ENCODE measurements at regions not wholly inside any gene's neighbourhood (a gene's known extent, or its start where the extent isn't known, plus 50 kb on each side); places are given as distances from the start of the nearest gene placed in this dataset.

GRCh38 chr6:76490456-76490855 lies 418.0 kb upstream of the IMPG1 start:
- H3K4me3 ChIP-seq (ENCODE audit: low read depth in 1 of 3, low read length in 3 of 3) = no peak overlapping the region
- peaks cover 0 to 12% of the 10 kb centered on the region in 2 donors for H3K9me3 ChIP-seq (ENCODE audit: control insufficient read depth in 2 of 2, insufficient read depth in 1 of 2, low read depth in 1 of 2, low read length in 1 of 2)
- DNase-seq = no peak
- no peaks in the 10 kb centered on the region for H3K27me3 ChIP-seq (ENCODE audit: control insufficient read depth in 3 of 3, insufficient read depth in 3 of 3, low read length in 3 of 3)
- H3K4me1 ChIP-seq (ENCODE audit: control insufficient read depth in 3 of 3, insufficient read depth in 2 of 3, low read depth in 1 of 3, low read length in 2 of 3) = no peaks in the 10 kb centered on the region
- no peak for FAIRE-seq
- no peaks in the 10 kb centered on the region for H3K36me3 ChIP-seq (ENCODE audit: control insufficient read depth in 3 of 3, insufficient read depth in 2 of 3, low read depth in 1 of 3, low read length in 3 of 3)
- no peak overlapping the region for H3K27ac ChIP-seq (ENCODE audit: low read depth in 1 of 3, low read length in 2 of 3)

GRCh38 chr6:76481101-76481500 lies 408.6 kb upstream of the IMPG1 start:
- Histone ChIP-seq H3K27me3 (ENCODE audit: control insufficient read depth in 3 of 3, insufficient read depth in 3 of 3, low read length in 3 of 3) (no peaks in the 10 kb centered on the region), H3K9me3 (ENCODE audit: control insufficient read depth in 2 of 2, insufficient read depth in 1 of 2, low read depth in 1 of 2, low read length in 1 of 2) (peaks cover 0 to 15% of the 10 kb centered on the region in 2 donors), H3K4me1 (ENCODE audit: control insufficient read depth in 3 of 3, insufficient read depth in 2 of 3, low read depth in 1 of 3, low read length in 2 of 3) (no peaks in the 10 kb centered on the region), H3K27ac (ENCODE audit: low read depth in 1 of 3, low read length in 2 of 3) (no peak overlapping the region), H3K36me3 (ENCODE audit: control insufficient read depth in 3 of 3, insufficient read depth in 2 of 3, low read depth in 1 of 3, low read length in 3 of 3) (no peaks in the 10 kb centered on the region), H3K4me3 (ENCODE audit: low read depth in 1 of 3, low read length in 3 of 3) (no peak overlapping the region)
- DNase-seq (no peak), FAIRE-seq (no peak)
- WGBS, 3 donors = 19 to 36% (median 28%) methylated on average over 3 of the region's 3 CpGs

- Histone ChIP-seq H3K4me3 (ENCODE audit: low read depth in 1 of 3, low read length in 3 of 3) (no peak overlapping the region), H3K36me3 (ENCODE audit: control insufficient read depth in 3 of 3, insufficient read depth in 2 of 3, low read depth in 1 of 3, low read length in 3 of 3) (no peaks in the 10 kb centered on the region), H3K4me1 (ENCODE audit: control insufficient read depth in 3 of 3, insufficient read depth in 2 of 3, low read depth in 1 of 3, low read length in 2 of 3) (no peaks in the 10 kb centered on the region), H3K27me3 (ENCODE audit: control insufficient read depth in 3 of 3, insufficient read depth in 3 of 3, low read length in 3 of 3) (no peaks in the 10 kb centered on the region), H3K9me3 (ENCODE audit: control insufficient read depth in 2 of 2, insufficient read depth in 1 of 2, low read depth in 1 of 2, low read length in 1 of 2) (peaks cover 0 to 10% of the 10 kb centered on the region in 2 donors), H3K27ac (ENCODE audit: low read depth in 1 of 3, low read length in 2 of 3) (no peak overlapping the region)
- WGBS, 3 donors = 68 to 75% (median 74%) methylated on average over 2 of the region's 2 CpGs
- no peak for FAIRE-seq
- no peak for DNase-seq
These were observed 400.4 kb upstream of the IMPG1 start for GRCh38 chr6:76472858-76473257.

- H3K27ac ChIP-seq (ENCODE audit: low read depth in 1 of 3, low read length in 2 of 3) = no peak overlapping the region
- no peak for FAIRE-seq
- H3K27me3 ChIP-seq (ENCODE audit: control insufficient read depth in 3 of 3, insufficient read depth in 3 of 3, low read length in 3 of 3) = no peaks in the 10 kb centered on the region
- WGBS, 3 donors = 70 to 80% (median 75%) methylated on average over 4 of the region's 4 CpGs
- no peak overlapping the region for H3K4me3 ChIP-seq (ENCODE audit: low read depth in 1 of 3, low read length in 3 of 3)
- H3K4me1 ChIP-seq (ENCODE audit: control insufficient read depth in 3 of 3, insufficient read depth in 2 of 3, low read depth in 1 of 3, low read length in 2 of 3) = no peaks in the 10 kb centered on the region
- DNase-seq = no peak
- H3K36me3 ChIP-seq (ENCODE audit: control insufficient read depth in 3 of 3, insufficient read depth in 2 of 3, low read depth in 1 of 3, low read length in 3 of 3) = no peaks in the 10 kb centered on the region
- H3K9me3 ChIP-seq (ENCODE audit: control insufficient read depth in 2 of 2, insufficient read depth in 1 of 2, low read depth in 1 of 2, low read length in 1 of 2) = peaks cover 0 to 3% of the 10 kb centered on the region in 2 donors
These were observed 393.8 kb upstream of the IMPG1 start for GRCh38 chr6:76466286-76466685.

GRCh38 chr6:76465410-76465809 lies 392.9 kb upstream of the IMPG1 start:
- Histone ChIP-seq H3K36me3 (ENCODE audit: control insufficient read depth in 3 of 3, insufficient read depth in 2 of 3, low read depth in 1 of 3, low read length in 3 of 3) (no peaks in the 10 kb centered on the region), H3K9me3 (ENCODE audit: control insufficient read depth in 2 of 2, insufficient read depth in 1 of 2, low read depth in 1 of 2, low read length in 1 of 2) (peaks cover 0 to 4% of the 10 kb centered on the region in 2 donors), H3K27ac (ENCODE audit: low read depth in 1 of 3, low read length in 2 of 3) (no peak overlapping the region), H3K27me3 (ENCODE audit: control insufficient read depth in 3 of 3, insufficient read depth in 3 of 3, low read length in 3 of 3) (no peaks in the 10 kb centered on the region), H3K4me3 (ENCODE audit: low read depth in 1 of 3, low read length in 3 of 3) (no peak overlapping the region), H3K4me1 (ENCODE audit: control insufficient read depth in 3 of 3, insufficient read depth in 2 of 3, low read depth in 1 of 3, low read length in 2 of 3) (no peaks in the 10 kb centered on the region)
- FAIRE-seq = no peak
- no peak for DNase-seq

GRCh38 chr6:76453270-76453669 lies 380.8 kb upstream of the IMPG1 start:
- Histone ChIP-seq H3K27me3 (ENCODE audit: control insufficient read depth in 3 of 3, insufficient read depth in 3 of 3, low read length in 3 of 3) (no peaks in the 10 kb centered on the region), H3K4me3 (ENCODE audit: low read depth in 1 of 3, low read length in 3 of 3) (no peak overlapping the region), H3K27ac (ENCODE audit: low read depth in 1 of 3, low read length in 2 of 3) (no peak overlapping the region), H3K9me3 (ENCODE audit: control insufficient read depth in 2 of 2, insufficient read depth in 1 of 2, low read depth in 1 of 2, low read length in 1 of 2) (no peaks in the 10 kb centered on the region), H3K36me3 (ENCODE audit: control insufficient read depth in 3 of 3, insufficient read depth in 2 of 3, low read depth in 1 of 3, low read length in 3 of 3) (no peaks in the 10 kb centered on the region), H3K4me1 (ENCODE audit: control insufficient read depth in 3 of 3, insufficient read depth in 2 of 3, low read depth in 1 of 3, low read length in 2 of 3) (no peaks in the 10 kb centered on the region)
- 80 to 91% (median 83%) methylated on average over 15 of the region's 15 CpGs for WGBS, 3 donors
- DNase-seq (no peak), FAIRE-seq (no peak)

GRCh38 chr6:76451926-76452709 lies 379.7 kb upstream of the IMPG1 start:
- 80 to 87% (median 83%) methylated on average over 17 to 20 of the region's 20 CpGs for WGBS, 3 donors
- no peaks in the 10 kb centered on the region for H3K27me3 ChIP-seq (ENCODE audit: control insufficient read depth in 3 of 3, insufficient read depth in 3 of 3, low read length in 3 of 3)
- H3K4me3 ChIP-seq (ENCODE audit: low read depth in 1 of 3, low read length in 3 of 3) = no peak overlapping the region
- no peak for DNase-seq
- no peaks in the 10 kb centered on the region for H3K9me3 ChIP-seq (ENCODE audit: control insufficient read depth in 2 of 2, insufficient read depth in 1 of 2, low read depth in 1 of 2, low read length in 1 of 2)
- H3K4me1 ChIP-seq (ENCODE audit: control insufficient read depth in 3 of 3, insufficient read depth in 2 of 3, low read depth in 1 of 3, low read length in 2 of 3) = no peaks in the 10 kb centered on the region
- no peak for FAIRE-seq
- H3K27ac ChIP-seq (ENCODE audit: low read depth in 1 of 3, low read length in 2 of 3) = no peak overlapping the region
- H3K36me3 ChIP-seq (ENCODE audit: control insufficient read depth in 3 of 3, insufficient read depth in 2 of 3, low read depth in 1 of 3, low read length in 3 of 3) = no peaks in the 10 kb centered on the region

GRCh38 chr6:76448109-76448508 lies 375.6 kb upstream of the IMPG1 start:
- Histone ChIP-seq H3K36me3 (ENCODE audit: control insufficient read depth in 3 of 3, insufficient read depth in 2 of 3, low read depth in 1 of 3, low read length in 3 of 3) (no peaks in the 10 kb centered on the region), H3K27me3 (ENCODE audit: control insufficient read depth in 3 of 3, insufficient read depth in 3 of 3, low read length in 3 of 3) (no peaks in the 10 kb centered on the region), H3K4me1 (ENCODE audit: control insufficient read depth in 3 of 3, insufficient read depth in 2 of 3, low read depth in 1 of 3, low read length in 2 of 3) (no peaks in the 10 kb centered on the region), H3K27ac (ENCODE audit: low read depth in 1 of 3, low read length in 2 of 3) (no peak overlapping the region), H3K9me3 (ENCODE audit: control insufficient read depth in 2 of 2, insufficient read depth in 1 of 2, low read depth in 1 of 2, low read length in 1 of 2) (no peaks in the 10 kb centered on the region), H3K4me3 (ENCODE audit: low read depth in 1 of 3, low read length in 3 of 3) (no peak overlapping the region)
- FAIRE-seq = no peak
- WGBS, 3 donors = 23 to 37% (median 35%) methylated on average over 1 of the region's 1 CpG
- DNase-seq = no peak

- Histone ChIP-seq H3K4me3 (ENCODE audit: low read depth in 1 of 3, low read length in 3 of 3) (no peak overlapping the region), H3K27ac (ENCODE audit: low read depth in 1 of 3, low read length in 2 of 3) (no peak overlapping the region), H3K4me1 (ENCODE audit: control insufficient read depth in 3 of 3, insufficient read depth in 2 of 3, low read depth in 1 of 3, low read length in 2 of 3) (no peaks in the 10 kb centered on the region), H3K9me3 (ENCODE audit: control insufficient read depth in 2 of 2, insufficient read depth in 1 of 2, low read depth in 1 of 2, low read length in 1 of 2) (no peaks in the 10 kb centered on the region), H3K36me3 (ENCODE audit: control insufficient read depth in 3 of 3, insufficient read depth in 2 of 3, low read depth in 1 of 3, low read length in 3 of 3) (no peaks in the 10 kb centered on the region), H3K27me3 (ENCODE audit: control insufficient read depth in 3 of 3, insufficient read depth in 3 of 3, low read length in 3 of 3) (no peaks in the 10 kb centered on the region)
- FAIRE-seq (no peak), DNase-seq (no peak)
- 57 to 68% (median 60%) methylated on average over 3 of the region's 3 CpGs for WGBS, 3 donors
These were observed 369.4 kb upstream of the IMPG1 start for GRCh38 chr6:76441875-76442274.
